ENCODE measurements at regions not wholly inside any gene's neighbourhood (a gene's known extent, or its start where the extent isn't known, plus 50 kb on each side); places are given as distances from the start of the nearest gene placed in this dataset.
"Not testable (repeated sequence)": the region's sequence is repeated elsewhere in the genome, so short reads cannot be mapped to it uniquely, and the experiment has no call there.

GRCh38 chr13:111620586-111620985, 300.1 kb downstream of the TEX29 start:
- no peak for DNase-seq (ENCODE audit: low spot score)

GRCh38 chr13:111621164-111621563, 300.7 kb downstream of the TEX29 start:
- DNase-seq (ENCODE audit: low spot score): no peak

- no peak for DNase-seq (ENCODE audit: low spot score)
These were observed 301.6 kb downstream of the TEX29 start for GRCh38 chr13:111622051-111622531.

GRCh38 chr13:111623208-111623607, 302.8 kb downstream of the TEX29 start:
- DNase-seq (ENCODE audit: low spot score): no peak

GRCh38 chr13:111623743-111624505, 303.5 kb downstream of the TEX29 start:
- DNase-seq (ENCODE audit: low spot score): no peak

- no peak for DNase-seq (ENCODE audit: low spot score)
These were observed 305.3 kb downstream of the TEX29 start for GRCh38 chr13:111625526-111626315.

GRCh38 chr13:111626371-111627305, 306.2 kb downstream of the TEX29 start:
- DNase-seq (ENCODE audit: low spot score): no peak

- DNase-seq (ENCODE audit: low spot score): no peak
These were observed 307.2 kb downstream of the TEX29 start for GRCh38 chr13:111627596-111627995.

GRCh38 chr13:111629016-111629415, 308.6 kb downstream of the TEX29 start:
- DNase-seq (ENCODE audit: low spot score): no peak

- no peak for DNase-seq (ENCODE audit: low spot score)
These were observed 309.0 kb downstream of the TEX29 start for GRCh38 chr13:111629457-111629856.

GRCh38 chr13:111629926-111630325, 309.5 kb downstream of the TEX29 start:
- no peak for DNase-seq (ENCODE audit: low spot score)

GRCh38 chr13:111630406-111630805, 310.0 kb downstream of the TEX29 start:
- no peak for DNase-seq (ENCODE audit: low spot score)

- DNase-seq (ENCODE audit: low spot score): not testable (repeated sequence)
These were observed 310.8 kb downstream of the TEX29 start for GRCh38 chr13:111631271-111631670.

- no peak for DNase-seq (ENCODE audit: low spot score)
These were observed 312.5 kb downstream of the TEX29 start for GRCh38 chr13:111632906-111633305.

- no peak for DNase-seq (ENCODE audit: low spot score)
These were observed 313.0 kb downstream of the TEX29 start for GRCh38 chr13:111633401-111633800.

GRCh38 chr13:111634410-111634809, 314.0 kb downstream of the TEX29 start:
- DNase-seq (ENCODE audit: low spot score): no peak

GRCh38 chr13:111636271-111636670, 315.8 kb downstream of the TEX29 start:
- DNase-seq (ENCODE audit: low spot score): no peak

- DNase-seq (ENCODE audit: low spot score): no peak
These were observed 316.4 kb downstream of the TEX29 start for GRCh38 chr13:111636804-111637203.

GRCh38 chr13:111637365-111637764, 316.9 kb downstream of the TEX29 start:
- DNase-seq (ENCODE audit: low spot score): no peak

- no peak for DNase-seq (ENCODE audit: low spot score)
These were observed 317.8 kb downstream of the TEX29 start for GRCh38 chr13:111638233-111638632.

GRCh38 chr13:111639196-111639705, 318.8 kb downstream of the TEX29 start:
- no peak for DNase-seq (ENCODE audit: low spot score)

- DNase-seq (ENCODE audit: low spot score): no peak
These were observed 319.6 kb downstream of the TEX29 start for GRCh38 chr13:111640006-111640405.

Data from A172 (cell line).